Activated CD4-positive, alpha-beta T cell treated with anti-CD3 and anti-CD28 coated beads, Interleukin-2, amount 10 ng/mL, durations not matched to agents 7 days and 5 days (primary cell): ENCODE measurements at regions not wholly inside any gene's neighbourhood (a gene's known extent, or its start where the extent isn't known, plus 50 kb on each side); places are given as distances from the start of the nearest gene placed in this dataset.
A peak's percentile ranks its signal among the peaks of the same experiment; 100 is the strongest.

Source experiments
- CTCF ChIA-PET: fragments of 350-600 bp; sonication (Branson Sonifier 250); formaldehyde crosslinking; loops from one replicate; lab custom pipeline; 2021; ENCODE audit warnings: antibody characterized with exemption; lab: Charles Lee
- POLR2A ChIA-PET: fragments of 350-600 bp; sonication (Branson Sonifier 250); formaldehyde crosslinking; loops from one replicate; lab custom pipeline; 2021; ENCODE audit warnings: antibody characterized with exemption; lab: Charles Lee
- DNase-seq: peaks from one replicate; pipeline ENCODE4 v3.0.0-alpha.2; 2020
- H3K27ac Mint-ChIP-seq: one replicate; pipeline ENCODE4 v1.8.0; 2021; ENCODE audit warnings: mild to moderate bottlenecking, moderate library complexity, mixed read lengths
- H3K27me3 Mint-ChIP-seq: one replicate; pipeline ENCODE4 v1.8.0; 2021; ENCODE audit warnings: mixed read lengths
- H3K36me3 Mint-ChIP-seq: one replicate; pipeline ENCODE4 v1.8.0; 2021; ENCODE audit warnings: low read depth, mixed read lengths
- H3K4me1 Mint-ChIP-seq: one replicate; pipeline ENCODE4 v1.8.0; 2021; ENCODE audit warnings: mixed read lengths
- H3K4me3 Mint-ChIP-seq: one replicate; pipeline ENCODE4 v1.8.0; 2021; ENCODE audit warnings: mild to moderate bottlenecking, moderate library complexity, mixed read lengths
- H3K9me3 Mint-ChIP-seq: one replicate; pipeline ENCODE4 v1.8.0; 2021; ENCODE audit warnings: mixed read lengths

GRCh38 chr13:105442949-105443699 lies 1092.3 kb downstream of the EFNB2 start:
- H3K4me3 Mint-ChIP-seq = no peak overlapping the region
- H3K36me3 Mint-ChIP-seq = no peaks in the 10 kb centered on the region
- H3K4me1 Mint-ChIP-seq = peaks cover 5% of the 10 kb centered on the region
- CTCF ChIA-PET = no interaction called here
- H3K27ac Mint-ChIP-seq = no peak overlapping the region
- no peaks in the 10 kb centered on the region for H3K9me3 Mint-ChIP-seq
- no peak for DNase-seq
- POLR2A ChIA-PET = no interaction called here
- no peaks in the 10 kb centered on the region for H3K27me3 Mint-ChIP-seq

- ChIA-PET CTCF (no interaction called here), POLR2A (no interaction called here)
- no peak for DNase-seq
- Mint-ChIP-seq H3K4me1 (peaks cover 5% of the 10 kb centered on the region), H3K4me3 (no peak overlapping the region), H3K27ac (no peak overlapping the region), H3K27me3 (no peaks in the 10 kb centered on the region), H3K9me3 (no peaks in the 10 kb centered on the region), H3K36me3 (no peaks in the 10 kb centered on the region)
Measured at GRCh38 chr13:105442040-105442439, 1093.4 kb downstream of the EFNB2 start.

GRCh38 chr13:105441051-105441750 lies 1094.3 kb downstream of the EFNB2 start:
- no peaks in the 10 kb centered on the region for H3K9me3 Mint-ChIP-seq
- H3K4me1 Mint-ChIP-seq = peaks cover 5% of the 10 kb centered on the region
- H3K4me3 Mint-ChIP-seq = no peak overlapping the region
- POLR2A ChIA-PET = no interaction called here
- no peaks in the 10 kb centered on the region for H3K27me3 Mint-ChIP-seq
- H3K27ac Mint-ChIP-seq = no peak overlapping the region
- CTCF ChIA-PET = no interaction called here
- H3K36me3 Mint-ChIP-seq = no peaks in the 10 kb centered on the region
- DNase-seq = no peak

GRCh38 chr13:105436943-105437342 lies 1098.5 kb downstream of the EFNB2 start:
- no peaks in the 10 kb centered on the region for H3K4me1 Mint-ChIP-seq
- POLR2A ChIA-PET = no interaction called here
- no peak for DNase-seq
- CTCF ChIA-PET = no interaction called here
- H3K27me3 Mint-ChIP-seq = no peaks in the 10 kb centered on the region
- no peaks in the 10 kb centered on the region for H3K36me3 Mint-ChIP-seq
- no peak overlapping the region for H3K27ac Mint-ChIP-seq
- H3K9me3 Mint-ChIP-seq = no peaks in the 10 kb centered on the region
- H3K4me3 Mint-ChIP-seq = no peak overlapping the region

- Mint-ChIP-seq H3K36me3 (no peaks in the 10 kb centered on the region), H3K27ac (no peak overlapping the region), H3K9me3 (no peaks in the 10 kb centered on the region), H3K4me3 (no peak overlapping the region), H3K4me1 (no peaks in the 10 kb centered on the region), H3K27me3 (no peaks in the 10 kb centered on the region)
- CTCF ChIA-PET = no interaction called here
- POLR2A ChIA-PET = no interaction called here
- DNase-seq = no peak
Measured at GRCh38 chr13:105432438-105432837, 1103.0 kb downstream of the EFNB2 start.

- no peak for DNase-seq
- Mint-ChIP-seq H3K4me3 (no peak overlapping the region), H3K27me3 (no peaks in the 10 kb centered on the region), H3K36me3 (no peaks in the 10 kb centered on the region), H3K4me1 (no peaks in the 10 kb centered on the region), H3K9me3 (no peaks in the 10 kb centered on the region), H3K27ac (no peak overlapping the region)
- ChIA-PET CTCF (interaction anchor here (0.6 kb wide), 1 partner anchor 72 kb away, joined by 3 read pairs; no protein-coding TSS in a partner anchor), POLR2A (no interaction called here)
Measured at GRCh38 chr13:105428811-105429210, 1106.7 kb downstream of the EFNB2 start.

GRCh38 chr13:105426441-105426840 lies 1109.0 kb downstream of the EFNB2 start:
- ChIA-PET CTCF (no interaction called here), POLR2A (no interaction called here)
- DNase-seq = no peak
- Mint-ChIP-seq H3K27ac (no peak overlapping the region), H3K9me3 (no peaks in the 10 kb centered on the region), H3K27me3 (no peaks in the 10 kb centered on the region), H3K36me3 (no peaks in the 10 kb centered on the region), H3K4me3 (no peak overlapping the region), H3K4me1 (no peaks in the 10 kb centered on the region)

- no peak for DNase-seq
- no peak overlapping the region for H3K27ac Mint-ChIP-seq
- no peaks in the 10 kb centered on the region for H3K27me3 Mint-ChIP-seq
- POLR2A ChIA-PET = no interaction called here
- H3K36me3 Mint-ChIP-seq = no peaks in the 10 kb centered on the region
- CTCF ChIA-PET = no interaction called here
- H3K9me3 Mint-ChIP-seq = no peaks in the 10 kb centered on the region
- H3K4me3 Mint-ChIP-seq = no peak overlapping the region
- no peaks in the 10 kb centered on the region for H3K4me1 Mint-ChIP-seq
Measured at GRCh38 chr13:105414639-105415038, 1120.8 kb downstream of the EFNB2 start.

- ChIA-PET POLR2A (no interaction called here), CTCF (no interaction called here)
- H3K27ac Mint-ChIP-seq = no peak overlapping the region
- DNase-seq = no peak
- no peak overlapping the region for H3K4me3 Mint-ChIP-seq
- no peaks in the 10 kb centered on the region for H3K36me3 Mint-ChIP-seq
- H3K9me3 Mint-ChIP-seq = no peaks in the 10 kb centered on the region
- no peaks in the 10 kb centered on the region for H3K4me1 Mint-ChIP-seq
- no peaks in the 10 kb centered on the region for H3K27me3 Mint-ChIP-seq
Measured at GRCh38 chr13:105412171-105412570, 1123.3 kb downstream of the EFNB2 start.

GRCh38 chr13:105410602-105411001 lies 1124.9 kb downstream of the EFNB2 start:
- CTCF ChIA-PET = no interaction called here

GRCh38 chr13:105406551-105406950 lies 1128.9 kb downstream of the EFNB2 start:
- Mint-ChIP-seq H3K36me3 (no peaks in the 10 kb centered on the region), H3K9me3 (no peaks in the 10 kb centered on the region), H3K4me1 (no peaks in the 10 kb centered on the region), H3K27me3 (no peaks in the 10 kb centered on the region), H3K27ac (no peak overlapping the region), H3K4me3 (no peak overlapping the region)
- ChIA-PET CTCF (no interaction called here), POLR2A (no interaction called here)
- DNase-seq = no peak

More at GRCh38 chr13:105410602-105411001, 1124.9 kb downstream of the EFNB2 start:
- Mint-ChIP-seq H3K4me3 (peak overlapping the region; percentile 13), H3K27ac (no peak overlapping the region), H3K36me3 (no peaks in the 10 kb centered on the region), H3K9me3 (no peaks in the 10 kb centered on the region), H3K27me3 (no peaks in the 10 kb centered on the region), H3K4me1 (no peaks in the 10 kb centered on the region)
- POLR2A ChIA-PET = no interaction called here
- DNase-seq = peak; percentile 19

GRCh38 chr13:105403086-105403485 lies 1132.4 kb downstream of the EFNB2 start:
- no peak overlapping the region for H3K4me3 Mint-ChIP-seq
- DNase-seq = no peak
- CTCF ChIA-PET = no interaction called here
- no peaks in the 10 kb centered on the region for H3K36me3 Mint-ChIP-seq
- no peaks in the 10 kb centered on the region for H3K4me1 Mint-ChIP-seq
- no peaks in the 10 kb centered on the region for H3K9me3 Mint-ChIP-seq
- H3K27me3 Mint-ChIP-seq = no peaks in the 10 kb centered on the region
- H3K27ac Mint-ChIP-seq = no peak overlapping the region
- POLR2A ChIA-PET = no interaction called here

GRCh38 chr13:105395041-105395440 lies 1140.4 kb downstream of the EFNB2 start:
- no peak for DNase-seq
- Mint-ChIP-seq H3K27me3 (no peaks in the 10 kb centered on the region), H3K4me1 (no peaks in the 10 kb centered on the region), H3K27ac (no peak overlapping the region), H3K4me3 (no peak overlapping the region), H3K36me3 (no peaks in the 10 kb centered on the region), H3K9me3 (no peaks in the 10 kb centered on the region)
- POLR2A ChIA-PET = no interaction called here
- CTCF ChIA-PET = no interaction called here
